Islet precursor cell (in vitro differentiated cells): ENCODE measurements at regions not wholly inside any gene's neighbourhood (a gene's known extent, or its start where the extent isn't known, plus 50 kb on each side); places are given as distances from the start of the nearest gene placed in this dataset.

Experiments used
- DNase-seq: peaks from one replicate; pipeline ENCODE4 v3.0.0-alpha.2; 2018

- DNase-seq: no peak
Measured at GRCh38 chr22:26847816-26848215, 190.4 kb downstream of the MIAT start.

GRCh38 chr22:26848244-26848920, 191.0 kb downstream of the MIAT start:
- DNase-seq: peak; percentile 68

GRCh38 chr22:26849575-26849974, 192.2 kb downstream of the MIAT start:
- DNase-seq: peak; percentile 22

GRCh38 chr22:26851125-26851524, 193.7 kb downstream of the MIAT start:
- peak; percentile 11 for DNase-seq

GRCh38 chr22:26852176-26852575, 194.8 kb downstream of the MIAT start:
- DNase-seq: peak; percentile 71

GRCh38 chr22:26853071-26853470, 195.7 kb downstream of the MIAT start:
- DNase-seq: no peak

GRCh38 chr22:26853495-26853894, 196.1 kb downstream of the MIAT start:
- DNase-seq: no peak

GRCh38 chr22:26857169-26857568, 199.8 kb downstream of the MIAT start:
- DNase-seq: no peak

GRCh38 chr22:26860301-26860700, 202.9 kb downstream of the MIAT start:
- DNase-seq: no peak

GRCh38 chr22:26865021-26865420, 207.6 kb downstream of the MIAT start:
- no peak for DNase-seq

GRCh38 chr22:26883393-26883792, 226.0 kb downstream of the MIAT start:
- no peak for DNase-seq

- no peak for DNase-seq
Measured at GRCh38 chr22:26884921-26885320, 227.5 kb downstream of the MIAT start.

- no peak for DNase-seq
Measured at GRCh38 chr22:26885441-26886261, 228.3 kb downstream of the MIAT start.

- peak; percentile 79 for DNase-seq
Measured at GRCh38 chr22:26887456-26887855, 230.1 kb downstream of the MIAT start.

GRCh38 chr22:26887916-26888315, 230.5 kb downstream of the MIAT start:
- DNase-seq: no peak

GRCh38 chr22:26888887-26889286, 231.5 kb downstream of the MIAT start:
- no peak for DNase-seq

GRCh38 chr22:26889802-26890201, 232.4 kb downstream of the MIAT start:
- DNase-seq: no peak

GRCh38 chr22:26890870-26891269, 233.5 kb downstream of the MIAT start:
- no peak for DNase-seq

GRCh38 chr22:26891429-26891828, 234.0 kb downstream of the MIAT start:
- DNase-seq: no peak

- peak; percentile 69 for DNase-seq
Measured at GRCh38 chr22:26892166-26893041, 235.0 kb downstream of the MIAT start.

GRCh38 chr22:26893173-26894110, 236.1 kb downstream of the MIAT start:
- DNase-seq: no peak

- no peak for DNase-seq
Measured at GRCh38 chr22:26894362-26894761, 237.0 kb downstream of the MIAT start.
